HG02885 (cell line): ENCODE measurements at regions not wholly inside any gene's neighbourhood (a gene's known extent, or its start where the extent isn't known, plus 50 kb on each side); places are given as distances from the start of the nearest gene placed in this dataset.
"Not testable (repeated sequence)": the region's sequence is repeated elsewhere in the genome, so short reads cannot be mapped to it uniquely, and the experiment has no call there.

Source experiments
- ATAC-seq: cut with Tn5 transposase; IDR thresholded peaks from one replicate; pipeline ENCODE4 v1.9.1; 2021; ENCODE audit warnings: mild to moderate bottlenecking; ENCODE audit not compliant: unreplicated experiment, poor library complexity

DNA sequence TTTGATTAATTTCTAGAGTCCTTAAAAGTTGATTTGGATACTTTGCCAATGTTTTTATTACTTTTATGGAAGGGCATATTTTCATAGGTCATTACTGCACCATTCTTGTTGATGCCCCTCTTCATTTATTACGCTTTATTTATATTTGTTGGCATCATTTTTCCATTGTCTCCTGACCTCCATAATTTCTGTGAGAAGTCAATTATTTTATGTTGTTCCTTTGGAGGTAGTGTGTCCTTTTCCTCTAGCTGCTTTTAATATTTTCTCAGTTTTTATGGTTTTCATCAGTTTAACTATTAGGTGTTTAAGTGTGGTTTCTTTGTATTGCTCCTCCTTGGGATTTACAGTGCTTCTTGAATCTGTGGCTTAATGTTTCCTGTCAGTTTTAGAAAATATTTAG, 134.9 kb downstream of the SAMD9 start:
- ATAC-seq, result no peak

DNA sequence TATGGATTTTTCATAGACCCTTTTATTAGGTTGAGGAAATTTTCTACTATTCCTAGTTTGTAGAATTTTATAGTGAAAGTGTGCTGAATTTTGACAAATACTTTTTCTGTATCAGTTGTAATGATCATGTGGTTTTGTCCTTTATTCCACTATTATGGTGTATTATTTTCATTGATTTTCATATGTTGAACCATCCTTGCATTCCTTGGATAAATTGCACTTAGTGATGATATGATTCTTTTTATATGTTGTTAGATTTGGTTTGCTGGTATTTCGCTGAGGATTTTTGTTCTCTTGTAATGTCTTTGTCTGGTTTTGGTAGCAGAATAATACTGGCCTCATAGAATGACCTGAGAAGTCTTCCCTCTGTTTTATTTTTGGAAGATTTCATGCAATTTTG, 140.6 kb upstream of the CDK6 start:
- ATAC-seq, result no peak

DNA sequence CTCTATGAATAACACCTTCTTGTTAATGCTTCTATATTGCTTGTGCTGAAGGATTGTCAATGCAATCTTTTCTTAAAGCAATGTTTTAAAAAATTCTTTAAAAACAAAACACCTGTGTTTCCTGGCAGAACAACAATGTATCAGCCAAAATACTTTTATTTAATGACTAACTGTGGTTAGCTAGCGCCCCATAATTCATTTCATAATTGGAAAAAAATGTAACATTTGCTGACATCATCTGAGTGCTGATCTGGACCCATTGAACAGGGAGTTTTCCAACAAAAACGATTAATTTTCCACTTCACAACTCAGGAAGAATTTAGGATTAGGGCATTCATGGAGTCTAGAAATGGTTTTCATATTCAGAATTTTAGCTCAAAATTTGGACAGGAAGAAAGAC, 137.6 kb upstream of the CDK6 start:
- no peak for ATAC-seq

DNA sequence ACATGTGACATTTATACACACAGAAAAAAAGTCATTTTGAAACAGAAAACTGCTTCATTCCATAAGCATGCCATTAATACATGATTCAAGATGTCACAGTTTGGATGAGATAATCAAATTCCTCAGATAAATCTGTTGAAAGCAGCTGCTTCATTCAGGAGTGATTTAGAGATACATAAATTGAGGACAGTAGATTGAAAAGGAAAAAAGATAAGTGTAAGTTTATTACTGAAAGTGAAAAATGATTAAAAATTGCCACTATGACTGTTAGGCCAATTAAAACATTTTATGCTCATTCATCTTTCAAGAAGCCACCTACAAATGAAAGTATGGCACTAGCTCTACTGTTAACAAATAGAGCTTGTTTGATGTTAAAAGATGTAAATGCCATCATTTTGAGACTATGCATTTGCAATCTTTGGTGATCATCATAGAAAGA, 136.9 kb upstream of the CDK6 start:
- no peak for ATAC-seq

DNA sequence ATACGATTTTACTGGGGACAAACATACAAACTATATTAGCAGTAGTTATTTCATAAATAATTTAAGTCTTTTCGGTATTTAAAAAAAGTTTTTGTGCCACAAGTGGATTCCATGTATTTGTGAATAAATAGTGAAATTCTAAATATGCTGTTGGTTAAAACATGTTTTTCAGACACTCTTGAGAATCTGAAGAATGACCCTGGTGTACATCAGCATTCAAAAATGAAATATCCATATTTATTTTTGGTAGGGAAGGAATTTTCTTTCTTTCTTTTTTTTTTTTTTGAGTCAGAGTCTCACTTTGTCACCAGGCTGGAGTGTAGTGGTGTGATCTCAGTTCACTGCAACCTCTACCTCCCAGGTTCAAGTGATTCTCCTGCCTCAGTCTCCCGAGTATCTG, 136.1 kb upstream of the CDK6 start:
- no peak for ATAC-seq

DNA sequence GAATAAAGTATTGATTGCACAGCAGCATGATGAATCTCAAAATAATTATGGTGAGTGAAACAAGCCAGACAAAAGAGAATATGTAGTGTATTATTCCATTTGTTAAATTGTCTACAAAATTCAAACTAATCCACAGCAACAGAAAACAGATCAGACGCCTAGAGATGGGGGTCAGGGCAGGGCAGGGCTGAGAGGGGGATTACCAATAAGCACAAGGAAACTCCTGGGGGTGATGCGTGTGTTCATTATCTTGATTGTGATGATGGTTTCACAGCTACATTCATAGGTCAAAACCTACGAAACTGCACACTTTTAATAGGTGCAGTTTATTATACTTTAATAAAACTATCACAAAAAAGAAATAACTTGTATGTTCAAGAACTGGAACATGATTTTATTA, 132.7 kb upstream of the CDK6 start:
- no peak for ATAC-seq

DNA sequence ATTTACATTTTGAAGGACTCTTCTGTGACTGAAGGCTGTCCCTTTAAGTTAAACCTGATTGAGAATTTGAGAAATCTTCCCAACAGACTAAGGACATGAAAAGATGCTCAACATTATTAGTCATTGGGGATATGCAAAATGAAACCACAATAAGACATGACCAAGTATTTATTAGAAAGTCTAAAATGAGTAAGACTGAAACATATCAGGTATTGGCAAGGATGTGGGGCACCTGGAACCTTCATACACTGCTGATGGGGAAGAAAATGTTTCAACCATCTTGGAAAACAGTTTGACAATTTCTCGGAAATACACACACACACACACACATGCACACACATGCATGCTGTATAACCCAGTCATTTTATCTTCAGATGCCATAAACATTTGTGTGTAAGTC, 132.1 kb upstream of the CDK6 start:
- peak; percentile 64 for ATAC-seq

DNA sequence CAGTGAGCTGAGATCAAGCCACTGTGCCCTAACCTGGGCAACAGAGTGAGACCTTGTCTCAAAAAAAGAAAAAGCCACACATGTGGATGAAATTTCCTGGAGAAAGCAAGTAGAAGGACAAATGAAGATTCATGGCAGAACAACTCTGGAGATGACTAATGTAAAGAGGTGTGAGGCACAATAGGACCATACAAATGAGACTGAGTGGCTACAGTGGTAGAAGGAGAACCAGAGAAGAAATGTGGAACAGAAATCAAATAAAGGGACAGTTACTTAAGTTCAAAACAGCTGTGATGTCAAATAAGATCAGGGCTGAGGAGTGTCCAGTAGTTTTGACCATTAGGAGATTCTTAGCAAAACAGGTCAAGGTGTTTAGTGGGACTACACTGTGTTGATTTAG, 130.9 kb upstream of the CDK6 start:
- ATAC-seq, result no peak

DNA sequence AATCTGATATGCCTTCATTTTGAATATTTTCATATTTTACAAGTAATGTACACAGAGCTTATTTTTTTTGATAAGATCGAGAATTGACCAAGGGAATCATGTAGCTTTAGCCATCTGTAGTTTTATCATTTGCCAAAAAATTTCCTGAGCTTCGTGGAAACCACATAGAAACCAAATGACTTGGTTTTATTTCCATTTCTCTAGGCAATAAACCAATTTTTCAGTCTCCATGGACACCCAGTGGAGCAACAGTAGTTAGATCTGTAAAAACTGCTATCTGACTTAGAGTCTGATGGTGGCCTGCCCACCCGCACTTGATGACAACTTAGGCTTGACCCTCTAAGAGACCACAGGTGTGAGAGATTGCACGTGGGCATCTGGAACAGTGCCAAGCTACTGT, 127.8 kb upstream of the CDK6 start:
- no peak for ATAC-seq

DNA sequence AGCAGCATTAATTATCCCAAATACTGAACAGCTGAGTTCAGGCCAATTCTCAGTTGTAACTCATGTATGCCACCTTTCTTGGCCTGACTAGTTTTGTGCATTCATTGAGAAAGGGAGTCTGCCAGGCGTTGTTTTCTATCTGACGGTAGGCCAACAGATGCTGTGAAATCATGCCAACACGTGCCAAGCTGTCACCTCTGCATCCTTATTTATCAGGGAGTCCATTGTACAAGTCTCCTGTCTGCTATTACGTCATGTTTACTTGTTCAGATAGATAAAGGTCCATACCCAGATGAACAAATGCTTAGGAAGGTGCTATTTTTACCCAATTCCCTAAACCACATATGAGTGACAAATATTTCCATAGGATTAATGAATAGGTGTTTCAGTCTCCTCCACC, 127.2 kb upstream of the CDK6 start:
- ATAC-seq, result no peak

DNA sequence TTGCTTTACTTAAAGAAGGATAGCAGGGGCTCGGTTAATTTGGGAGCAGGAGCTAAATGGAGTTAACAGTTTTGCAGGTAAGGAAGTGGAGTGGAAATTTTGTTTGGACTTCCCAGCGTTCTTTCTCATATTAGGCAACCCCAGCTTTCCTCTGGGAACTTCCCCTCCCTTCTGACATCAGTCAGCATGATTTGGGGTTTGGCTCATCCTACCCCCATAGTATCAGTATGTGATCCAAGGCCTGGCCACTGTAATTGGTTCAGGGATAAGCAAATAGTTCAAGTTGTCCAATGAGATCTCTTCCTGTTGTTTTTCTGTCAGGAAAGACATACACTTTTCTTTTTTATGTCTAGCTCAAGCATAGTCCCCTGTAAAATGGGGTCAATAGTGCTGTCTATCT, 125.6 kb upstream of the CDK6 start:
- no peak for ATAC-seq

DNA sequence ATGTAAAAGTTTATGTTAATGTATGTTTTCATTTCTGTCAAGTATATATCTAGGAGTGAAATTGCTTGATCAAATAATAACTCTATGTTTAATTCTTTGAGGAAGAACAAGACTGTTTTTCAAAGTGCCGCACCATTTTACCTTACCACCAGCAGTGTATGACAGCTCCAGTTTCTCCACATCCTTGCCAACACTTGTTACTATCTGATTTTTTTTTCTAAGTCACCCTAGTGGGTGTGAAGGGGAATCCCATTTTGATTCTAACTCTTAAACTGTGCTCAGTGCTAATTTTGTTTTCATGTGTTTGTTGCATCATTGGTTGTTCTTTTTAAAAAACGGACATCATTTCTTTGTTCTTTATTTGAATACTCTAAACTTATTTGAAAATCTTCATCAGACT, 120.2 kb upstream of the CDK6 start:
- ATAC-seq, result no peak

DNA sequence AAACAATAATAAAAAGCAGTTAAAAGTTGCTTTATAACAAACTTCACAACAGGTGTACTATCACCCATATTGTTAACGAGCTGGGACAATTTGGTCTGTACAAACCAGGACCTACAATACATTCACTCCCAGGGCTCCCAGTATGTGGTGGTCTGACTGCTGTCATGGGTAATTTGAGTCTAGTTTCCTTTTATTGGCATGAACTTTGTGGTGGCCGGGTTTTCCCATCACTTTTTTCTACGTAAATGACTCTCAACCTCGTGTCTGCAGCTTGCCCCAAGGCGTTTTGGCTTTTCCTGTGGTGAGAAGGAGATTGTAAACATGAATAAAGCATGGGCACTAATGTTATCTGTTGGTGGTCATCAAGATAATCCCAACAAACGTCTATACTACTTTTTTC, 118.7 kb upstream of the CDK6 start:
- ATAC-seq, result no peak

DNA sequence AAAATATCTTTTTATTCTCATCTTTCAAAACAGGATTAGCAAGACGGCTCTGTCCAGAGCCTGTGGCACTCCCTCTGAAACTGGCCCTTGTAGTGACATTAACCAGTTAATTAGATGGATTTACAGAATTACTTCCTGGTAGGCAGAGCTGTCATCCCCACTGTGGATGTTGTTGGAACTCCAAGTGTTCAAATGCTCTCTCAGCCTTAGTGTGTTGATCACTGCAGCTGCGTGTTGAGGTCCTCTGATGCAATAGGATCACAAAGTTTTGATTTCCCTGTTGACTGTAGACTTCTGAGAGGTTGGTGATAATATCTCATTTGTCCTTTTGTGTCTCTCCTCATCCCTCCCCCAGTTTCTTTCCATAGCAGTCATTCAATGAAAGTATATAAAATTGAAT, 117.3 kb upstream of the CDK6 start:
- no peak for ATAC-seq

DNA sequence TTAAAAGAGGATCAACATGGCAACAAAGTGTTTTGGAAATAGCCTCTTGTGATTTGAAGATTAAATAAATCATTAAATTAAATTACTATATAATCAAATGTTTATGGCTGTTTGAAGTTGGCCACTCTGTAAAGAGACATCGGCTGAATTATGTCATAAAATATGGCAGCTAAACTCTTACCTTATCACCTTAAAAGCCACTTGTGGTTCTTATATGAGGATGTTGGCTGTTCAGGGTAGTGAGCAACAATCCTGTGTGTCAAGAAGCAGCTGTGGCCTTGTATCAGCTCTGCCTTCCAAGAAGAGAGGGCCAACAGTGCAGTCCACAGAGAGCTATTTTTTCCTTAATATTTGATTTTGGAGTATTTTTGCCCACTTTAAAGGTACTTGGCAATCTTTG, 113.4 kb upstream of the CDK6 start:
- ATAC-seq, result no peak

DNA sequence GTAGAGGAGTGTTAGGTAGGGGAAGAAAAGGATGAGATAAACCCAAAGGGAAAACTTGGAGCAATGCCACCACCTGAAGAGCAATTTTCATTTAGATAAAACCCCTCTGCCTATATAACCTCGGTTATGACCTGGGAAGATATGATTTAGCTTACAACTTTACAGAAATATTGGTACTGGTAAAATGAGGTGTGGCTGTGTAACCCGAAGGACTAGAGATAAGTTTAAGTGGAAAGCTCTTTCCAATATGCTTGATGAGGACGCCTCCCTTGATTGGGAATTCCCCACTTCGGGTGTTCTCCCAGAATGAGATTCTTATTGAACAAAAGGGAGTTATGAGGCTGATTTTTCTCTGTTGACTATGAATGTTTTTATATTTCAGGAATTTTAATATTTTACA, 109.5 kb upstream of the CDK6 start:
- no peak for ATAC-seq

DNA sequence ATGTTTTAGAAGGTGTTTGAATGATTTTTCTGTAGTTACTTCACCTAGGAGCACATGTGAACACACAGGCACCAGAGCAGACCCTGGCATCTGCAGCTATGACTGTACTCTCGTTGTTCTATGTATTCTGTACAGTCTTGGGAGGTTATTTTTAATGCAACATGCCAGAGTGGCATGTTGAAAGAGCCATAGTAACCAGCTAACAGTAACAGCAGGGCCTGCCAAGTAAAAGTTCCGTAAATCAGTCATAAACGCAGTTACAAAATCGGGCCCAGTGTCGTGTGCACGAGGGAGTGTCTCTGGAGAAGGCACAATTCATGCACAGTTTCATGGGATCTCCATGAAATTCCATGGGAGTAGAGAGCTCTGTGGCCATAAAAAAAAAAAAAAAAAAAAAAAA, 108.3 kb upstream of the CDK6 start:
- ATAC-seq, result no peak

DNA sequence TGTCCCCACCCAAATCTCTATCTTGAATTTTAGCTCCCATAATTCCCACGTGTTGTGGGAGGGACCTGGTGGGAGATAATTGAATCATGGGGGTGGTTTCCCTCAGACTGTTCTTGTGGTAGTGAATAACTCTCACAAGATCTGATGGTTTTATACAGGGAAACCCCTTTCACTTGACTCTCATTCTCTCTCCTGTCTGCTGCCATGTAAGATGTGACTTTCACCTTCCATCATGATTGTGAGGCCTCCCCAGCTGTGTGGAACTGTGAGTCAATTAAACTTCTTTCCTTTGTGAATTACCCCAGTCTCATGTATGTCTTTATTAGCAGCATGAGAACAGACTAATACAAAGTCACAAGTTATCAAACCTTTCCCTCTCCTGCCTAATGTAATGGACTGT, 106.3 kb upstream of the CDK6 start:
- ATAC-seq, result not testable (repeated sequence)

DNA sequence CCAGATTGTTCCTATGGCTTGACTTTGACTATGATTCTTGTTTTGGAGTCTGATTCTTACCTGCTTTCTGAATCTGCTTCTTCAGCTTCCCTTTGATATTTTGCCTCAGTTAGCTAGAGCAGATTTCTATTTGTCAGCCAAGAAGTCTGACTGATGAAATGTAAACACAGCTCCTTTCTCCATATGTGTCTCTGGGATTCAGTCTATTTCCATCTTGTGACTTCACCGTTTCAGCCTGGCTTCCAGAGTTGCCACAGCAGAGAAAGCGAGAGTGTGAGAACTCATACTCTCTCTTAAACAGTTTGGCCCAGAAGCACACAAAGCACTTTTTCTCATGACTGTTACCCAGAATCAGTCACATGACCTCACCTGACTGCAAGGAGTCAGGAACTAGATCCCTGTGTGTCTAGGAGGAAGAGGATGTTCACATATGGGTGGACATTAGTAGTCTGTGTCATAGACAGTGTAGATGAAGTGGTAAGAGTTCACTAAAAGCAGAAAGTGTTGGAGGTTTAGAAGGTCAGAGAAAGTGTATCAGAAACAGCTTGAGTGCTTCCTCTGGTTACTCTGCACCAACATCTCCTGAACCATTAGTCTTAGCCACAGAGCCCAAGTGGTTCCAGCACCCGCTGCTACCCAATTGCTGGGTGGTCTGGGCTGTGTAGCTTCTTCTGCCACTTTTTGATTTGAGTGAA, 103.4 kb upstream of the CDK6 start:
- no peak for ATAC-seq

DNA sequence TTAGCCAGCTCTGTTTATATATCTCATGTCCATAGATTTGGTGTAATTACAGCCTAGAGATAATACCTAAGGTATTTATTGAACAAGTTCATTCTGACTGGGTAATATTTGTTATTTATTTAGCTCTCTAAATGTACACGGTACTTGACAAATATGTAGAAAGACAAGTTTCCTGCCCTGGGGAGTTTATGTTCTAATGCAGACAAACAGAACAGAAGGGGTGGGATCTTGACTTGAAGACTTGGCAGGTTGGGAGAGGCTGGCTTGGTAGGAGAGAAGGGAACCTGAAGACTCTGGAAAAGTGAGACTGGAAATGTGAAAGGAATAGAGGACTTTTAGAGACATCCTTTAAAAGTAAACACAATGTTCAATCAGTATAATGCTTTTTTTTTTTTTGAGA, 97.7 kb upstream of the CDK6 start:
- no peak for ATAC-seq

DNA sequence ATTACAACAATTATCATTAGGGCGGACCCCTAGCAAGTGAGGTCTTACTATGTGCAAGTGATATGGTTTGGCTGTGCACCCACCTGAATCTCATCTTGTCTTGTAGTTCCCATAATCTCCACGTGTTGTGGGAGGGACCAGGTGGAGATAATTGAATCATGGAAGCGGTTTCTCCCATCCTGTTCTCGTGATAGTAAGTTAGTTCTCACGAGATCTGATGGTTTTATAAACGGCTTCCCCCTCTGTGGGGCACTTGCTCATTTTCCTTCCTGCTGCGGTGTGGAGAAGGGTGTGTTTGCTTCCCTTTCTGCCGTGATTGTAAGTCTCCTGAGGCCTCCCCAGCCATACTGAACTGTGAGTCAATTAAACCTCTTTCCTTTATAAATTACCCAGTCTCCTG, 96.1 kb upstream of the CDK6 start:
- no peak for ATAC-seq

DNA sequence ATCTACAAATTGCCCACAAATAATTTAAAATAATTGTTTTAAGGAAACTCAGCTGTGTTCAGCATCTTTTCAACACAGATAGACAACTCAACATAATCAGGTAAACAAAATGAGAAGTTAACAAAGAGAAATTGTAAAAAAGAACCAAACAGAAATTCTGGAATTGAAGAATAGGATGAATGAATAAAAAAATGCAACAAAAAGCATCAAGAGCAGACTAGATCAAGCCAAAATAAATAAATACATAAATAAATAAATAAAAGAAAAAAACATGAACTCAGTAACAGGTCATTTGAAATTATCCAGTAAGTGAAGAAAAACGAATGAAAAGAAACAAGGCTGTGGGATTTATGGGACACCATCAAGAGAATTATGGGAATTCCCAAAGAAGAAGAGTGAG, 94.0 kb upstream of the CDK6 start:
- ATAC-seq, result no peak

DNA sequence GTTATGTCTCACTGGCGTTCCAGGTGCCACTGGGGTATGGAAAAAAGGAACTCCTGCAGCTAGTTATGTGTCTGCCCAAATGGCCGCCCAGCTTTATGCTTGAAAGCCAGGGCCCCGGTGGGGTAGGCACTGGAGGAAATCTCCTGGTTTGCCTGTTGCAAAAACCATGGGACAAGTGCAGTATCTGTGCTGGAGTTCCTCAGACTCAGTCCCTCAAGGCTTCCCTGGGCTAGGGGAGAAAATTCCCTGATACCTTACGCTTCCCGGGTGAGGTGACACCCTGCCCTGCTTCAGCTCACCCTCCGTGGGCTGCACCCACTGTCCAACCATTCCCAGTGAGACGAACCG, 90.3 kb upstream of the CDK6 start:
- no peak for ATAC-seq
